DOHH2 (cell line): ENCODE measurements at regions not wholly inside any gene's neighbourhood (a gene's known extent, or its start where the extent isn't known, plus 50 kb on each side); places are given as distances from the start of the nearest gene placed in this dataset.
A peak's percentile ranks its signal among the peaks of the same experiment; 100 is the strongest.

Experiments used
- H3F3A ChIP-seq: fragments of 200-600 bp; sonication (generic), shearing (Covaris generic); 2 replicates; pipeline ENCODE4 v1.6.0; 2016; ENCODE audit warnings: antibody characterized with exemption, mild to moderate bottlenecking; ENCODE audit not compliant: control insufficient read depth, insufficient read depth
- H3K27ac ChIP-seq: fragments of 200-600 bp; sonication (generic); 2 replicates; pipeline ENCODE4 v1.5.1; 2014; ENCODE audit warnings: low read depth, mild to moderate bottlenecking, low read length, moderate library complexity
- H3K27me3 ChIP-seq: fragments of 200-600 bp; sonication (generic); 2 replicates; pipeline ENCODE4 v1.6.1; 2014; ENCODE audit warnings: mild to moderate bottlenecking, low read length, mixed read lengths; ENCODE audit not compliant: control insufficient read depth
- H3K36me3 ChIP-seq: fragments of 200-600 bp; sonication (generic); 2 replicates; pipeline ENCODE4 v1.6.1; 2014; ENCODE audit warnings: mild to moderate bottlenecking, low read length, moderate library complexity, mixed read lengths; ENCODE audit not compliant: control insufficient read depth
- H3K4me1 ChIP-seq: fragments of 200-600 bp; sonication (generic); 2 replicates; pipeline ENCODE4 v1.6.1; 2014; ENCODE audit warnings: mild to moderate bottlenecking, low read length, mixed read lengths; ENCODE audit not compliant: control insufficient read depth
- H3K4me2 ChIP-seq: fragments of 200-600 bp; sonication (generic); 2 replicates; pipeline ENCODE4 v1.6.0; 2014; ENCODE audit warnings: mild to moderate bottlenecking, low read length, moderate library complexity
- H3K4me3 ChIP-seq: fragments of 200-600 bp; sonication (generic); 2 replicates; pipeline ENCODE4 v1.5.1; 2014; ENCODE audit warnings: mild to moderate bottlenecking, low read length, mixed read lengths
- H3K79me2 ChIP-seq: fragments of 200-600 bp; sonication (generic); 2 replicates; pipeline ENCODE4 v1.6.1; 2014; ENCODE audit warnings: mild to moderate bottlenecking, low read length, mixed read lengths; ENCODE audit not compliant: control insufficient read depth
- H3K9me2 ChIP-seq: fragments of 200-600 bp; sonication (generic); replicated peaks from 2 replicates; pipeline ENCODE4 v1.6.1; 2014; ENCODE audit warnings: mild to moderate bottlenecking, low read length, mixed read lengths; ENCODE audit not compliant: control insufficient read depth
- H3K9me3 ChIP-seq: fragments of 200-600 bp; sonication (generic); 2 replicates; pipeline ENCODE4 v1.6.1; 2014; ENCODE audit warnings: antibody characterized with exemption, low read length, mixed read lengths; ENCODE audit not compliant: control insufficient read depth, insufficient read depth
- H4K20me1 ChIP-seq: fragments of 200-600 bp; sonication (generic); 2 replicates; pipeline ENCODE4 v1.6.0; 2014; ENCODE audit warnings: low read depth, mild to moderate bottlenecking, antibody characterized with exemption, low read length, moderate library complexity; ENCODE audit not compliant: control insufficient read depth, insufficient read depth
- EZH2phosphoT487 ChIP-seq: fragments of 200-600 bp; sonication (generic); IDR thresholded peaks from 2 replicates; pipeline ENCODE4 v1.6.1; 2017; ENCODE audit warnings: borderline replicate concordance, mild to moderate bottlenecking, antibody characterized with exemption, low read length, moderate library complexity, mixed read lengths
- TF ChIP-seq, protein P1 (sequence below): fragments of 200-600 bp; sonication (generic); IDR thresholded peaks from one replicate; pipeline ENCODE4 v1.5.1; 2014; ENCODE audit warnings: antibody characterized with exemption, mild to moderate bottlenecking, low read depth, low read length; ENCODE audit not compliant: poor library complexity, severe bottlenecking

DNA sequence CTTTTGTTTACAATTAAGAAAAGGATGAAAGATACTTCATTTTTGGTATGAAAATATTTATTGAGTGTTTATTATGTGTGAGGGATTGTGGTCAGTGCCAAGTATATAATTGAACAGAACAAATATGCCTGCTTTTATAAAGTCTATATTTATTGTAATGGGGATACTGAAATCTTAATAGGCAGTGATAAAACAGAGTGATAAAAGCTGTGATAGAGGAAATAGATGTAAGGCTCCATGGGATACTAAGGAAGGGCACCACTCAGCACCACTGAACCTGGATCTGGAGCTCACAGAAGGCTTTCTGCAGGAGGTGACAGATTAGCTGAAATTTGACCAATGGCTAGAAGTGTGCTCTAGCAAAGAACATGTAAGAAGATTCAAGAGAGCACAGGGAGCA is 263.5 kb downstream of the C4orf33 start:
- Histone ChIP-seq H3F3A (no peaks in the 10 kb centered on the region), H3K9me2 (no peaks in the 10 kb centered on the region), H3K4me3 (no peak overlapping the region), H4K20me1 (no peaks in the 10 kb centered on the region), H3K36me3 (no peaks in the 10 kb centered on the region), H3K4me2 (no peak overlapping the region), H3K79me2 (no peaks in the 10 kb centered on the region), H3K9me3 (no peaks in the 10 kb centered on the region), H3K4me1 (no peaks in the 10 kb centered on the region), H3K27ac (no peak overlapping the region), H3K27me3 (no peaks in the 10 kb centered on the region; the same call in 1 of the 2 replicates)
- TF ChIP-seq, protein P1, sequence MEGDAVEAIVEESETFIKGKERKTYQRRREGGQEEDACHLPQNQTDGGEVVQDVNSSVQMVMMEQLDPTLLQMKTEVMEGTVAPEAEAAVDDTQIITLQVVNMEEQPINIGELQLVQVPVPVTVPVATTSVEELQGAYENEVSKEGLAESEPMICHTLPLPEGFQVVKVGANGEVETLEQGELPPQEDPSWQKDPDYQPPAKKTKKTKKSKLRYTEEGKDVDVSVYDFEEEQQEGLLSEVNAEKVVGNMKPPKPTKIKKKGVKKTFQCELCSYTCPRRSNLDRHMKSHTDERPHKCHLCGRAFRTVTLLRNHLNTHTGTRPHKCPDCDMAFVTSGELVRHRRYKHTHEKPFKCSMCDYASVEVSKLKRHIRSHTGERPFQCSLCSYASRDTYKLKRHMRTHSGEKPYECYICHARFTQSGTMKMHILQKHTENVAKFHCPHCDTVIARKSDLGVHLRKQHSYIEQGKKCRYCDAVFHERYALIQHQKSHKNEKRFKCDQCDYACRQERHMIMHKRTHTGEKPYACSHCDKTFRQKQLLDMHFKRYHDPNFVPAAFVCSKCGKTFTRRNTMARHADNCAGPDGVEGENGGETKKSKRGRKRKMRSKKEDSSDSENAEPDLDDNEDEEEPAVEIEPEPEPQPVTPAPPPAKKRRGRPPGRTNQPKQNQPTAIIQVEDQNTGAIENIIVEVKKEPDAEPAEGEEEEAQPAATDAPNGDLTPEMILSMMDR, result no peak
- no peak for TF ChIP-seq EZH2phosphoT487

DNA sequence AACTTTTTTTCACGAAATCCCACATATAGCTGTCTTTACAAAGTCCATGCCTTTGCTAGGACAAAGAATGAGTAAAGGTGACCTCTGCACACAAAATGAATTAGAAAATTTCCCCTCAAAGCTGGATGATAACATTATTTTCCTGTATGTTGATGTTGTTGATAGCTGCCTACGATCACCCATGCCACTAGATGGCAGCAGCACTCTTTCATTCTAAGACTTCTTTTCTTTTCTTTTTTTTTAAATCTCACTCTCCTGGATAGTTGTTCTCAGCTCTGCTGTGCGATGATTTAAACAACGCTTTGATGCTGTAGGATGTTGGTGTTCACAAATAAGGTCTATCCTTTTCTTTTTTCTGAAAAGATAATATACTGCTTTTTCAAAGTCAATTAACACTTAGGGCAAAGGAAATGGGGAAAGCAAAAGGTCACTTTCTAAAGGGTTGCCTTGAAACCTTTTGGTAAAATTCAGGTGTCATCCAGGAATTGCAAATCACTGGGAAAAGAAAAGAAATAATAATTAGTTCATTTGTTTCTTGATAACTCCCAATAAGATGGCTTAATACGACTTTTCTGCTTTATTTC is 266.8 kb downstream of the C4orf33 start:
- Histone ChIP-seq H3K4me1 (no peaks in the 10 kb centered on the region), H3K36me3 (no peaks in the 10 kb centered on the region), H3K9me3 (no peaks in the 10 kb centered on the region), H3K4me3 (no peak overlapping the region), H3K27me3 (no peaks in the 10 kb centered on the region; the same call in 1 of the 2 replicates), H3K4me2 (no peak overlapping the region), H3K27ac (no peak overlapping the region), H3K9me2 (no peaks in the 10 kb centered on the region), H3K79me2 (no peaks in the 10 kb centered on the region), H3F3A (no peaks in the 10 kb centered on the region), H4K20me1 (no peaks in the 10 kb centered on the region)
- TF ChIP-seq EZH2phosphoT487, result no peak
- TF ChIP-seq, protein P1, result peak; percentile 78

- Histone ChIP-seq H3K4me1 (no peaks in the 10 kb centered on the region), H3K9me3 (no peaks in the 10 kb centered on the region), H3K36me3 (no peaks in the 10 kb centered on the region), H3K4me2 (no peak overlapping the region), H3F3A (no peaks in the 10 kb centered on the region), H3K4me3 (no peak overlapping the region), H3K9me2 (no peaks in the 10 kb centered on the region), H3K27ac (no peak overlapping the region), H4K20me1 (no peaks in the 10 kb centered on the region), H3K79me2 (no peaks in the 10 kb centered on the region), H3K27me3 (no peaks in the 10 kb centered on the region)
- TF ChIP-seq EZH2phosphoT487, result no peak
- TF ChIP-seq, protein P1, result no peak
These were observed 268.9 kb downstream of the C4orf33 start for GRCh38 chr4:129364747-129365452.
